Neural progenitor cell (in vitro differentiated cells): ENCODE measurements at regions not wholly inside any gene's neighbourhood (a gene's known extent, or its start where the extent isn't known, plus 50 kb on each side); places are given as distances from the start of the nearest gene placed in this dataset.

Source experiments
- DNase-seq: peaks from one replicate; pipeline ENCODE4 v3.0.0-alpha.2; 2016; ENCODE audit warnings: low spot score
- H2AFZ ChIP-seq: fragments of 200-600 bp; sonication (generic); replicated peaks from 2 replicates; pipeline ENCODE4 v1.6.1; 2016; ENCODE audit warnings: antibody characterized with exemption
- H3F3A ChIP-seq: fragments of 200-600 bp; sonication (generic); 2 replicates; pipeline ENCODE4 v1.6.1; 2016; ENCODE audit warnings: antibody characterized with exemption, low read depth
- H3K27ac ChIP-seq: fragments of 200-600 bp; sonication (generic); 2 replicates; pipeline ENCODE4 v1.5.1; 2016; ENCODE audit warnings: mild to moderate bottlenecking
- H3K27me3 ChIP-seq: fragments of 200-600 bp; sonication (generic); 2 replicates; pipeline ENCODE4 v1.6.1; 2016; ENCODE audit warnings: mild to moderate bottlenecking, moderate library complexity
- H3K36me3 ChIP-seq: fragments of 200-600 bp; sonication (generic); 2 replicates; pipeline ENCODE4 v1.5.1; 2016
- H3K4me1 ChIP-seq: fragments of 200-600 bp; sonication (generic); 2 replicates; pipeline ENCODE4 v1.6.1; 2016; ENCODE audit warnings: mixed run types
- H3K4me2 ChIP-seq: fragments of 200-600 bp; sonication (generic); 2 replicates; pipeline ENCODE4 v1.6.1; 2016
- H3K4me3 ChIP-seq: fragments of 200-600 bp; sonication (generic); 2 replicates; pipeline ENCODE4 v1.5.1; 2016
- H3K79me2 ChIP-seq: fragments of 200-600 bp; sonication (generic); 2 replicates; pipeline ENCODE4 v1.6.1; 2016; ENCODE audit warnings: low read depth
- H3K9ac ChIP-seq: fragments of 200-600 bp; sonication (generic); 2 replicates; pipeline ENCODE4 v1.6.1; 2016
- H3K9me3 ChIP-seq: fragments of 200-600 bp; sonication (generic); 2 replicates; pipeline ENCODE4 v1.5.1; 2016; ENCODE audit warnings: low read depth
- H4K20me1 ChIP-seq: fragments of 200-600 bp; sonication (generic); 2 replicates; pipeline ENCODE4 v1.6.1; 2016; ENCODE audit warnings: low read depth
- H3K27ac Mint-ChIP-seq: 3 replicates; pipeline ENCODE4 v1.8.0; 2021; ENCODE audit warnings: mixed read lengths
- H3K27me3 Mint-ChIP-seq: 2 replicates; pipeline ENCODE4 v1.8.0; 2022; ENCODE audit warnings: low read depth, mild to moderate bottlenecking, inconsistent platforms, moderate library complexity, mixed read lengths; ENCODE audit not compliant: insufficient read depth
- H3K36me3 Mint-ChIP-seq: 3 replicates; pipeline ENCODE4 v1.8.0; 2021; ENCODE audit warnings: mixed read lengths
- H3K4me1 Mint-ChIP-seq: 3 replicates; pipeline ENCODE4 v1.8.0; 2021; ENCODE audit warnings: mixed read lengths
- H3K4me3 Mint-ChIP-seq: 3 replicates; pipeline ENCODE4 v1.8.0; 2021; ENCODE audit warnings: mild to moderate bottlenecking, moderate library complexity, mixed read lengths
- H3K9me3 Mint-ChIP-seq: 3 replicates; pipeline ENCODE4 v1.8.0; 2020; ENCODE audit warnings: mixed read lengths
- EZH2 ChIP-seq: fragments of 200-600 bp; sonication (generic); IDR thresholded peaks from 2 replicates; pipeline ENCODE4 v1.6.1; 2017; ENCODE audit warnings: antibody characterized with exemption, mild to moderate bottlenecking, moderate library complexity
- EZH2phosphoT487 ChIP-seq: fragments of 200-600 bp; sonication (generic); IDR thresholded peaks from 2 replicates; pipeline ENCODE4 v1.6.1; 2017; ENCODE audit warnings: antibody characterized with exemption
- TF ChIP-seq, protein P1 (sequence below): fragments of 200-600 bp; sonication (generic); IDR thresholded peaks from 2 replicates; pipeline ENCODE4 v1.5.1; 2017; ENCODE audit warnings: antibody characterized with exemption, mild to moderate bottlenecking

DNA sequence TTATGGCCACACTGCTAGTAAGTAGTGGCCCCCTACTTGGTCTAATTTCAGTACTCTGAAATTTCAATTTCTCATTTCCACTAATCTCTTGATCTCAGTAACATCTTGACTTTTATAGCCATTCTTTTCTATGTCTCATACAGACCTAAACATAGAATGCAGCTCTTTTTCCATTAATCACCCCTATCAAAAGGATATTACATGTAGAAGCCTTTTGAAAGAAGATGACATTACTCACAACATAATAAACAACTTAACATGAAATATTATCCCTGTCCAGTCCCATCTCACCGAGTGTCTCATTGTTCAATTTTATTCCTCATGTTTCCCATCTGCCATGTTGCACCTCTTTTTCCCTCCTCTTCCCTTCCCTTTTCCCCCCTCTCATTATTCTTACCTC, 81.1 kb upstream of the KLHL13 start:
- TF ChIP-seq, protein P1, sequence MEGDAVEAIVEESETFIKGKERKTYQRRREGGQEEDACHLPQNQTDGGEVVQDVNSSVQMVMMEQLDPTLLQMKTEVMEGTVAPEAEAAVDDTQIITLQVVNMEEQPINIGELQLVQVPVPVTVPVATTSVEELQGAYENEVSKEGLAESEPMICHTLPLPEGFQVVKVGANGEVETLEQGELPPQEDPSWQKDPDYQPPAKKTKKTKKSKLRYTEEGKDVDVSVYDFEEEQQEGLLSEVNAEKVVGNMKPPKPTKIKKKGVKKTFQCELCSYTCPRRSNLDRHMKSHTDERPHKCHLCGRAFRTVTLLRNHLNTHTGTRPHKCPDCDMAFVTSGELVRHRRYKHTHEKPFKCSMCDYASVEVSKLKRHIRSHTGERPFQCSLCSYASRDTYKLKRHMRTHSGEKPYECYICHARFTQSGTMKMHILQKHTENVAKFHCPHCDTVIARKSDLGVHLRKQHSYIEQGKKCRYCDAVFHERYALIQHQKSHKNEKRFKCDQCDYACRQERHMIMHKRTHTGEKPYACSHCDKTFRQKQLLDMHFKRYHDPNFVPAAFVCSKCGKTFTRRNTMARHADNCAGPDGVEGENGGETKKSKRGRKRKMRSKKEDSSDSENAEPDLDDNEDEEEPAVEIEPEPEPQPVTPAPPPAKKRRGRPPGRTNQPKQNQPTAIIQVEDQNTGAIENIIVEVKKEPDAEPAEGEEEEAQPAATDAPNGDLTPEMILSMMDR, result no peak
- TF ChIP-seq EZH2 (no peak), EZH2phosphoT487 (no peak)
- H3K27me3 Mint-ChIP-seq, result no peaks in the 10 kb centered on the region
- H3K4me2 ChIP-seq, result no peak overlapping the region
- H3K36me3 Mint-ChIP-seq, result no peaks in the 10 kb centered on the region
- no peak overlapping the region for H3K4me3 Mint-ChIP-seq
- no peaks in the 10 kb centered on the region for H3F3A ChIP-seq
- no peak overlapping the region for H3K27ac ChIP-seq
- no peaks in the 10 kb centered on the region for H3K4me1 ChIP-seq
- H3K9ac ChIP-seq, result no peak overlapping the region
- H3K36me3 ChIP-seq, result no peaks in the 10 kb centered on the region
- H2AFZ ChIP-seq, result no peak overlapping the region
- H3K9me3 Mint-ChIP-seq, result no peaks in the 10 kb centered on the region
- H3K9me3 ChIP-seq, result no peaks in the 10 kb centered on the region
- no peaks in the 10 kb centered on the region for H3K4me1 Mint-ChIP-seq
- no peak overlapping the region for H3K4me3 ChIP-seq
- no peak overlapping the region for H3K27ac Mint-ChIP-seq
- no peaks in the 10 kb centered on the region for H3K27me3 ChIP-seq
- no peaks in the 10 kb centered on the region for H4K20me1 ChIP-seq
- no peaks in the 10 kb centered on the region for H3K79me2 ChIP-seq
- DNase-seq, result no peak

DNA sequence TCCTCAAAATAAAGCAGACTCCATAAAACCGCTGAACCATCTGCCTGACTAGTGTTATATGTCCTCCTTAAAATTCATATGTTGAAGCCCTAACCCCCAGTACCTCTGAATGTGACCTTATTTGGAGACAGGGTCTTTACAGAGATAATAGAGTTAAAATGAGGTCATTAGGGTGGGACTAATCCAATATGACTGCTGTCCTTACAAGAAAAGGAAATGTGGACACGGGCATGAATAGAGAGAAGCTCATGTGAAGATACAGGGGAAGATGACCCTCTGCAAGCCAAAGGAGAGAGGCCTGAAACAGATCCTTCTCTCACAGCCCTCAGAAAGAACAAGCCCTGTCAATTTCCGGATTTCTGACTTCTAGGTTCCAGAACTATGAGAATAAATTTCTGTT, 82.0 kb upstream of the KLHL13 start:
- Histone ChIP-seq H2AFZ (no peak overlapping the region), H3K27me3 (no peaks in the 10 kb centered on the region), H3K4me1 (no peaks in the 10 kb centered on the region), H4K20me1 (no peaks in the 10 kb centered on the region), H3K36me3 (no peaks in the 10 kb centered on the region), H3K4me3 (no peak overlapping the region), H3K27ac (no peak overlapping the region), H3K9me3 (no peaks in the 10 kb centered on the region), H3K9ac (no peak overlapping the region), H3K79me2 (no peaks in the 10 kb centered on the region), H3K4me2 (no peak overlapping the region), H3F3A (no peaks in the 10 kb centered on the region)
- TF ChIP-seq EZH2, result no peak
- TF ChIP-seq EZH2phosphoT487, result no peak
- TF ChIP-seq, protein P1, result no peak
- Mint-ChIP-seq H3K36me3 (no peaks in the 10 kb centered on the region), H3K27ac (no peak overlapping the region), H3K4me3 (no peak overlapping the region), H3K4me1 (no peaks in the 10 kb centered on the region), H3K27me3 (no peaks in the 10 kb centered on the region), H3K9me3 (no peaks in the 10 kb centered on the region)
- DNase-seq, result no peak

DNA sequence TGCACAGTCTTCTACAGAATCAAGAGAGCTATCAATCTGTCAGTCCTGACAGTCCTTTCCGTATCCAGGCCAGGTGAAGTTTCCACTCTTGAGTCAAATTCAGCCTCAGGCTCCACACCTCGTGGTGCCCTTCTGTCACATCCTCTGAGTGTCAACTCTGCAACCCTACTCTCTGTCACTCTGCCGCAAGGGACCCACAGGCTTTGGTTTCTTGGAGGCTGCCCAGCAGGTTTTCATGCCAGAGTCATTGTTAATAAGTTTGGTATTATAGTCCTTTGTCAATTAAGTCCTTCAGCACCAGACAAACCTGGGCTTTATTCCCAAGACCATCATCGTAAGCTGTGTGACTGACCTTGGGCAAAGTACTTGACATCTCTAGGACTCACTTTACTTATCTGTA, 83.4 kb upstream of the KLHL13 start:
- DNase-seq, result no peak

More for the DNA sequence above, 83.4 kb upstream of the KLHL13 start:
- Histone ChIP-seq H3K4me1 (no peaks in the 10 kb centered on the region), H3K4me3 (no peak overlapping the region), H3K9me3 (no peaks in the 10 kb centered on the region), H3K36me3 (no peaks in the 10 kb centered on the region), H2AFZ (no peak overlapping the region), H4K20me1 (no peaks in the 10 kb centered on the region), H3K79me2 (no peaks in the 10 kb centered on the region), H3K27ac (no peak overlapping the region), H3K4me2 (no peak overlapping the region), H3K27me3 (no peaks in the 10 kb centered on the region), H3K9ac (no peak overlapping the region), H3F3A (no peaks in the 10 kb centered on the region)
- no peaks in the 10 kb centered on the region for H3K27me3 Mint-ChIP-seq
- no peak overlapping the region for H3K27ac Mint-ChIP-seq
- no peak overlapping the region for H3K4me3 Mint-ChIP-seq
- H3K36me3 Mint-ChIP-seq, result no peaks in the 10 kb centered on the region
- no peaks in the 10 kb centered on the region for H3K9me3 Mint-ChIP-seq
- H3K4me1 Mint-ChIP-seq, result no peaks in the 10 kb centered on the region
- TF ChIP-seq EZH2phosphoT487 (no peak), EZH2 (no peak)
- TF ChIP-seq, protein P1, result no peak
